Esophagus squamous epithelium (tissue), 5 donors: ENCODE measurements at regions not wholly inside any gene's neighbourhood (a gene's known extent, or its start where the extent isn't known, plus 50 kb on each side); places are given as distances from the start of the nearest gene placed in this dataset.

ENCODE experiments used
- DNase-seq: peaks from one replicate; lab custom pipeline; 2025; lab: John Stamatoyannopoulos, UW
- H3K27ac ChIP-seq, 4 donors: fragments of 200-600 bp; sonication (generic); one replicate each; pipeline ENCODE4 v1.5.1; 2016 to 2019; ENCODE audit warnings: mild to moderate bottlenecking in 1 of 4
- H3K27me3 ChIP-seq, 4 donors: fragments of 200-600 bp; sonication (generic); 1 replicate in 3 of 4; 2 replicates in 1 of 4; pipeline versions ENCODE4 v1.5.1 to v1.6.0; 2017 to 2021; ENCODE audit warnings: antibody characterized with exemption in 1 of 4
- H3K36me3 ChIP-seq, 3 donors: fragments of 200-600 bp; sonication (generic); one replicate each; pipeline ENCODE4 v1.5.1; 2016 to 2019
- H3K4me1 ChIP-seq, 3 donors: fragments of 200-600 bp; sonication (generic); one replicate each; pipeline ENCODE4 v1.5.1; 2017 to 2019
- H3K4me3 ChIP-seq, 4 donors: fragments of 200-600 bp; sonication (generic); 1 replicate in 3 of 4; 2 replicates in 1 of 4; pipeline ENCODE4 v1.5.1; 2016 to 2019; ENCODE audit warnings: mild to moderate bottlenecking in 2 of 4, moderate library complexity in 1 of 4
- H3K9me3 ChIP-seq, 3 donors: fragments of 200-600 bp; sonication (generic); one replicate each; pipeline ENCODE4 v1.5.1; 2016 to 2019
- CTCF ChIP-seq, 6 experiments: fragments of 450-650 bp in 4 of 6; fragments of 200-600 bp in 2 of 6; sonication (generic) in 2 of 6; IDR thresholded peaks; one replicate each; pipeline ENCODE4 v1.5.1; 2016 to 2019; ENCODE audit warnings: antibody characterized with exemption in 6 of 6, mild to moderate bottlenecking in 4 of 6, moderate library complexity in 4 of 6
- POLR2A ChIP-seq, 4 donors: fragments of 450-650 bp; IDR thresholded peaks; one replicate each; pipeline ENCODE4 v1.6.1; 2017; ENCODE audit warnings: antibody characterized with exemption in 4 of 4, mild to moderate bottlenecking in 4 of 4, moderate library complexity in 3 of 4
- WGBS, 2 donors: methylation state at CpG; one replicate each; pipeline ENCODE4 v1.1.5; 2018; 5-methylcytosine and 5-hydroxymethylcytosine counted together
- intact Hi-C: fragments of 100-400 bp; cut with DNase I; formaldehyde crosslinking; loops from one replicate; pipeline ENCODE4 v1.15.0; 2022
- donor health status: DM: yes; HTN: yes; CAD: no.

GRCh38 chr5:167889276-167889675, 402.2 kb upstream of the WWC1 start:
- H3K9me3 ChIP-seq = no peaks in the 10 kb centered on the region
- no peak overlapping the region for H3K4me3 ChIP-seq
- H3K27ac ChIP-seq = no peak overlapping the region
- WGBS, 2 donors = 83% methylated on average over 9 of the region's 9 CpGs
- TF ChIP-seq CTCF (IDR thresholded peaks at IDR 0.05) (no peak), POLR2A (IDR thresholded peaks at IDR 0.05) (no peak)
- DNase-seq = no peak
- no peaks in the 10 kb centered on the region for H3K27me3 ChIP-seq
- intact Hi-C loops = no loop called here
- no peaks in the 10 kb centered on the region for H3K36me3 ChIP-seq
- H3K4me1 ChIP-seq = no peaks in the 10 kb centered on the region

DNA sequence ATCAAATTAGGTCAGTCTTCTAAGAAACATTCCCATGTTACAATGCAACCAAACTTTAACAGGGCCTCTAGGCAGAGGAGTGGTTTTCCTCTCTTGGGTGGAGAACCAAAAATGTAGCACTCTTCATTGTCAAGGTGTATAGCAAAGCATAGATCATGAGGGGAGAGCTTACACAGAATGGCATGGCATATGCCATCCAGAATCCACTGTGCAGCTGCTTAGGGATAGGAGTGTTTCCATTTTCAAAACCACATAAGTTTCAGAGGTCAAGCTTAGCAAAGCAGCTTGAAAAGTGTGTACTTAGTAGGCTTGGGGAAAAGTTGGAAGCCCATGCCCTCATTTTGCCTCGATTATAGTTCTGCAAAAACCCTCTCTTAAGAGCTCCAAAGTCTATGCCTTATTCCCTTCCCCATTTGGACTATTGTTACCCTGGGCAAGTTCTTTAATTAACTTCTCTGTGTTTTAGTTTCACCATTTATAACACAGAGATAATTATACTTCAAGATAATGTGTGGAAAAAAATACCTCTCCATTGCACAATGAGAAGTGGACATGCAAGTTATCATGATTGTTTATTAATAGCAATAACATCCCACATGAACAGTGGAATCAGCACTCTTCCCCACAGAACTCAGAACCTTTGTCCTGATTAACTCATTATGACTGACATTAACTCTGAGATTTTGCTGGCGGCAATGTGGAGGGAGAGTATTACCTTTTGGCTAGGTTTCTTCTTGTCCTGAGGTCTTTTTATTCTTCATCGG, 398.9 kb upstream of the WWC1 start:
- Histone ChIP-seq H3K4me3 (no peak overlapping the region), H3K9me3 (no peaks in the 10 kb centered on the region), H3K27ac (no peak overlapping the region), H3K4me1 (no peaks in the 10 kb centered on the region), H3K36me3 (no peaks in the 10 kb centered on the region), H3K27me3 (no peaks in the 10 kb centered on the region)
- TF ChIP-seq CTCF (IDR thresholded peaks at IDR 0.05) (no peak), POLR2A (IDR thresholded peaks at IDR 0.05) (no peak)
- 78 to 83% methylated on average over 3 of the region's 3 CpGs for WGBS, 2 donors
- intact Hi-C loops = no loop called here
- DNase-seq = no peak

GRCh38 chr5:167893271-167893670, 398.2 kb upstream of the WWC1 start:
- Histone ChIP-seq H3K4me1 (no peaks in the 10 kb centered on the region), H3K4me3 (no peak overlapping the region), H3K9me3 (no peaks in the 10 kb centered on the region), H3K36me3 (no peaks in the 10 kb centered on the region), H3K27me3 (no peaks in the 10 kb centered on the region), H3K27ac (no peak overlapping the region)
- TF ChIP-seq POLR2A (IDR thresholded peaks at IDR 0.05) = no peak
- TF ChIP-seq CTCF (IDR thresholded peaks at IDR 0.05) = no peak
- intact Hi-C loops = no loop called here
- no peak for DNase-seq
- WGBS, 2 donors = 78 to 88% methylated on average over 7 of the region's 7 CpGs

- TF ChIP-seq POLR2A (IDR thresholded peaks at IDR 0.05) = no peak
- TF ChIP-seq CTCF (IDR thresholded peaks at IDR 0.05) = no peak
- DNase-seq = no peak
- intact Hi-C loops = no loop called here
- no peaks in the 10 kb centered on the region for H3K9me3 ChIP-seq
- H3K27ac ChIP-seq = no peak overlapping the region
- WGBS, 2 donors = 69 to 83% methylated on average over 4 of the region's 4 CpGs
- no peaks in the 10 kb centered on the region for H3K4me1 ChIP-seq
- H3K4me3 ChIP-seq = no peak overlapping the region
- no peaks in the 10 kb centered on the region for H3K27me3 ChIP-seq
- no peaks in the 10 kb centered on the region for H3K36me3 ChIP-seq
Measured at GRCh38 chr5:167894631-167895472, 396.6 kb upstream of the WWC1 start.
